ENCODE measurements at regions not wholly inside any gene's neighbourhood (a gene's known extent, or its start where the extent isn't known, plus 50 kb on each side); places are given as distances from the start of the nearest gene placed in this dataset.

DNA sequence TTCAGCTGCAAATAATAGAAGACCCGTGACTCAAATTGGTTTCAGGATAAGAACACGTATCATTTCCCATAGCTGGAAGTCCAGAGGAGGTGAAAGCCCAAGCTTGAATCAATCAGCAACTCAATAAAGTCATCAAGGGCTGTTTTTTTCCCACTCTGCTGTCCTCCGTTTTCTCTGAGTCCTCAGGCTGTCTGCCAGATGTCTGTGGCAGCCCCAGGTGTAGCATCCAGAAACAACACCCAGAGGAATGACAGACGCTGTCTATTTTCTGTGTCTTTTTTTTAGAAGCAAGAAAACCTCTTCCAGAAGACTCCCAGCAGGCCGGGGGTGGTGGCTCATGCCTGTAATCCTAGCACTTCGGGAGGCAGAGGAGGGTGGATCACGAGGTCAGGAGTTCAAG lies 204.4 kb downstream of the FAM43A start (continued):
- TF ChIP-seq, protein P1, sequence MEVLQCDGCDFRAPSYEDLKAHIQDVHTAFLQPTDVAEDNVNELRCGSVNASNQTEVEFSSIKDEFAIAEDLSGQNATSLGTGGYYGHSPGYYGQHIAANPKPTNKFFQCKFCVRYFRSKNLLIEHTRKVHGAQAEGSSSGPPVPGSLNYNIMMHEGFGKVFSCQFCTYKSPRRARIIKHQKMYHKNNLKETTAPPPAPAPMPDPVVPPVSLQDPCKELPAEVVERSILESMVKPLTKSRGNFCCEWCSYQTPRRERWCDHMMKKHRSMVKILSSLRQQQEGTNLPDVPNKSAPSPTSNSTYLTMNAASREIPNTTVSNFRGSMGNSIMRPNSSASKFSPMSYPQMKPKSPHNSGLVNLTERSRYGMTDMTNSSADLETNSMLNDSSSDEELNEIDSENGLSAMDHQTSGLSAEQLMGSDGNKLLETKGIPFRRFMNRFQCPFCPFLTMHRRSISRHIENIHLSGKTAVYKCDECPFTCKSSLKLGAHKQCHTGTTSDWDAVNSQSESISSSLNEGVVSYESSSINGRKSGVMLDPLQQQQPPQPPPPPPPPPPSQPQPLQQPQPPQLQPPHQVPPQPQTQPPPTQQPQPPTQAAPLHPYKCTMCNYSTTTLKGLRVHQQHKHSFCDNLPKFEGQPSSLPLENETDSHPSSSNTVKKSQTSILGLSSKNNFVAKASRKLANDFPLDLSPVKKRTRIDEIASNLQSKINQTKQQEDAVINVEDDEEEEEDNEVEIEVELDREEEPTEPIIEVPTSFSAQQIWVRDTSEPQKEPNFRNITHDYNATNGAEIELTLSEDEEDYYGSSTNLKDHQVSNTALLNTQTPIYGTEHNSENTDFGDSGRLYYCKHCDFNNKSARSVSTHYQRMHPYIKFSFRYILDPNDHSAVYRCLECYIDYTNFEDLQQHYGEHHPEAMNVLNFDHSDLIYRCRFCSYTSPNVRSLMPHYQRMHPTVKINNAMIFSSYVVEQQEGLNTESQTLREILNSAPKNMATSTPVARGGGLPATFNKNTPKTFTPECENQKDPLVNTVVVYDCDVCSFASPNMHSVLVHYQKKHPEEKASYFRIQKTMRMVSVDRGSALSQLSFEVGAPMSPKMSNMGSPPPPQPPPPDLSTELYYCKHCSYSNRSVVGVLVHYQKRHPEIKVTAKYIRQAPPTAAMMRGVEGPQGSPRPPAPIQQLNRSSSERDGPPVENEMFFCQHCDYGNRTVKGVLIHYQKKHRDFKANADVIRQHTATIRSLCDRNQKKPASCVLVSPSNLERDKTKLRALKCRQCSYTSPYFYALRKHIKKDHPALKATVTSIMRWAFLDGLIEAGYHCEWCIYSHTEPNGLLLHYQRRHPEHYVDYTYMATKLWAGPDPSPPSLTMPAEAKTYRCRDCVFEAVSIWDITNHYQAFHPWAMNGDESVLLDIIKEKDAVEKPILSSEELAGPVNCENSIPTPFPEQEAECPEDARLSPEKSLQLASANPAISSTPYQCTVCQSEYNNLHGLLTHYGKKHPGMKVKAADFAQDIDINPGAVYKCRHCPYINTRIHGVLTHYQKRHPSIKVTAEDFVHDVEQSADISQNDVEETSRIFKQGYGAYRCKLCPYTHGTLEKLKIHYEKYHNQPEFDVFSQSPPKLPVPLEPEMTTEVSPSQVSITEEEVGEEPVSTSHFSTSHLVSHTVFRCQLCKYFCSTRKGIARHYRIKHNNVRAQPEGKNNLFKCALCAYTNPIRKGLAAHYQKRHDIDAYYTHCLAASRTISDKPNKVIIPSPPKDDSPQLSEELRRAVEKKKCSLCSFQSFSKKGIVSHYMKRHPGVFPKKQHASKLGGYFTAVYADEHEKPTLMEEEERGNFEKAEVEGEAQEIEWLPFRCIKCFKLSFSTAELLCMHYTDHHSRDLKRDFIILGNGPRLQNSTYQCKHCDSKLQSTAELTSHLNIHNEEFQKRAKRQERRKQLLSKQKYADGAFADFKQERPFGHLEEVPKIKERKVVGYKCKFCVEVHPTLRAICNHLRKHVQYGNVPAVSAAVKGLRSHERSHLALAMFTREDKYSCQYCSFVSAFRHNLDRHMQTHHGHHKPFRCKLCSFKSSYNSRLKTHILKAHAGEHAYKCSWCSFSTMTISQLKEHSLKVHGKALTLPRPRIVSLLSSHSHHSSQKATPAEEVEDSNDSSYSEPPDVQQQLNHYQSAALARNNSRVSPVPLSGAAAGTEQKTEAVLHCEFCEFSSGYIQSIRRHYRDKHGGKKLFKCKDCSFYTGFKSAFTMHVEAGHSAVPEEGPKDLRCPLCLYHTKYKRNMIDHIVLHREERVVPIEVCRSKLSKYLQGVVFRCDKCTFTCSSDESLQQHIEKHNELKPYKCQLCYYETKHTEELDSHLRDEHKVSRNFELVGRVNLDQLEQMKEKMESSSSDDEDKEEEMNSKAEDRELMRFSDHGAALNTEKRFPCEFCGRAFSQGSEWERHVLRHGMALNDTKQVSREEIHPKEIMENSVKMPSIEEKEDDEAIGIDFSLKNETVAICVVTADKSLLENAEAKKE (CRISPR knock-in tag; IDR thresholded peaks at IDR 0.05): no peak
- TF ChIP-seq JUNB (IDR thresholded peaks at IDR 0.05; ENCODE audit: unreplicated experiment): no peak

DNA sequence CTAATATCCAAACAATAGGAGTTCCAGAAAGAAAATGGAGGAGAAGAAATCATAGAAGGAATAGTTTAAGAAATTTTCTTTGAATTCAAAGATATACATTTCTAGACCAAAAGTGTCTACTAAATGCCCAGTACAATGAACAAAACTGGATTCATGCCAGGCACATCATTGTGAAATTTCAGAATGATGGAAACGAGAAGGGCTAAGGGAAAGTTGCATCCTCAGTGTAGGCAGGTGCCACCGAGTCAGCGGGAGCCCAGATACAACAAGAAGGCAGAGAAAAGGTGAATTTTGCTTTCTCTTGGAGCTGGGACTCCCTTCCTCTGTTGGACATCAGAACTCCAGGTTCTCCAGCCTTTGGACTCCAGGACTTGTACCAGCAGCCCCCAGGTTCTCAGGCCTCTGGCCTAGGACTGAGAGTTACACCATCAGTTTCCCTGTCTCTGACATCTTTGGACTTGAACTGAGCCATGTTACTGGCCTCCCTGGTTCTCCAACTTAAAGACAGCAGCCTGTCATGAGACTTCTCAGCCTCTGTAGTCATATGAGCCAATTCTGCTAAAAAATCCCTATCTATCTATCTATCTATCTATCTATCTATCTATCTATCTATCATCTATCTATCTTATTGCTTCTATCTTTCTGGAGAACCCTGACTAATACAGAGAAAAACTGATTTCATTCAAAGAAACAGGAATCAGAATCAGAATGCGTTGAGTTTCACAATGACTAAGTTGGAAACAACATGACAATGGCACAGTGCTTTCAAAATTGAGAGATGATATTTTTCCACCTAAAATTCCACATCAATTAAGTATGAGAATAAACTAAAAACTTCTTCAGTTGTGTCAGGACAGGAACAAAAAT lies 207.7 kb downstream of the FAM43A start:
- no peaks in the 10 kb centered on the region for H3K27me3 ChIP-seq (ENCODE audit: insufficient read depth)
- H3K79me2 ChIP-seq (replicated peaks; ENCODE audit: insufficient read depth): no peaks in the 10 kb centered on the region
- no peak overlapping the region for H3K27ac ChIP-seq (ENCODE audit: low read depth)
- no peaks in the 10 kb centered on the region for H3K4me1 ChIP-seq (ENCODE audit: insufficient read depth)
- no peaks in the 10 kb centered on the region for H4K20me1 ChIP-seq (replicated peaks; ENCODE audit: insufficient read depth)
- H3F3A ChIP-seq (replicated peaks; ENCODE audit: low read depth): no peaks in the 10 kb centered on the region
- ATAC-seq (no peak), DNase-seq (ENCODE audit: low spot score) (no peak)
- H3K4me3 ChIP-seq: no peak overlapping the region
- no peaks in the 10 kb centered on the region for H3K27me3 Mint-ChIP-seq (ENCODE audit: insufficient read depth, low read depth, poor library complexity)
- no peak overlapping the region for H2AFZ ChIP-seq
- H3K9me2 ChIP-seq (ENCODE audit: insufficient read depth): 0 out of 2 replicates have a peak, but pooled peaks cover 3% of the 10 kb centered on the region
- TF ChIP-seq ZNF114 (CRISPR knock-in tag; IDR thresholded peaks at IDR 0.05): no peak
- no peak for TF ChIP-seq NANOG (IDR thresholded peaks at IDR 0.05; ENCODE audit: borderline replicate concordance)
- TF ChIP-seq, protein P2, sequence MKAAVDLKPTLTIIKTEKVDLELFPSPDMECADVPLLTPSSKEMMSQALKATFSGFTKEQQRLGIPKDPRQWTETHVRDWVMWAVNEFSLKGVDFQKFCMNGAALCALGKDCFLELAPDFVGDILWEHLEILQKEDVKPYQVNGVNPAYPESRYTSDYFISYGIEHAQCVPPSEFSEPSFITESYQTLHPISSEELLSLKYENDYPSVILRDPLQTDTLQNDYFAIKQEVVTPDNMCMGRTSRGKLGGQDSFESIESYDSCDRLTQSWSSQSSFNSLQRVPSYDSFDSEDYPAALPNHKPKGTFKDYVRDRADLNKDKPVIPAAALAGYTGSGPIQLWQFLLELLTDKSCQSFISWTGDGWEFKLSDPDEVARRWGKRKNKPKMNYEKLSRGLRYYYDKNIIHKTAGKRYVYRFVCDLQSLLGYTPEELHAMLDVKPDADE (IDR thresholded peaks at IDR 0.05): no peak
- TF ChIP-seq, protein P3, sequence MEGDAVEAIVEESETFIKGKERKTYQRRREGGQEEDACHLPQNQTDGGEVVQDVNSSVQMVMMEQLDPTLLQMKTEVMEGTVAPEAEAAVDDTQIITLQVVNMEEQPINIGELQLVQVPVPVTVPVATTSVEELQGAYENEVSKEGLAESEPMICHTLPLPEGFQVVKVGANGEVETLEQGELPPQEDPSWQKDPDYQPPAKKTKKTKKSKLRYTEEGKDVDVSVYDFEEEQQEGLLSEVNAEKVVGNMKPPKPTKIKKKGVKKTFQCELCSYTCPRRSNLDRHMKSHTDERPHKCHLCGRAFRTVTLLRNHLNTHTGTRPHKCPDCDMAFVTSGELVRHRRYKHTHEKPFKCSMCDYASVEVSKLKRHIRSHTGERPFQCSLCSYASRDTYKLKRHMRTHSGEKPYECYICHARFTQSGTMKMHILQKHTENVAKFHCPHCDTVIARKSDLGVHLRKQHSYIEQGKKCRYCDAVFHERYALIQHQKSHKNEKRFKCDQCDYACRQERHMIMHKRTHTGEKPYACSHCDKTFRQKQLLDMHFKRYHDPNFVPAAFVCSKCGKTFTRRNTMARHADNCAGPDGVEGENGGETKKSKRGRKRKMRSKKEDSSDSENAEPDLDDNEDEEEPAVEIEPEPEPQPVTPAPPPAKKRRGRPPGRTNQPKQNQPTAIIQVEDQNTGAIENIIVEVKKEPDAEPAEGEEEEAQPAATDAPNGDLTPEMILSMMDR (conservative IDR thresholded peaks at IDR 0.05; ENCODE audit: low read depth in 2 of 2): no peak
- no peak for TF ChIP-seq EZH2phosphoT487 (IDR thresholded peaks at IDR 0.05; ENCODE audit: unreplicated experiment)
- no peak for TF ChIP-seq ZNF331 (CRISPR knock-in tag; IDR thresholded peaks at IDR 0.05; ENCODE audit: low read depth)
- peaks cover 3% of the 10 kb centered on the region; the same call in 1 of the 3 replicates for H3K9me3 Mint-ChIP-seq
- H3K4me1 Mint-ChIP-seq: no peaks in the 10 kb centered on the region
- H3K27ac Mint-ChIP-seq: no peak overlapping the region
- no peaks in the 10 kb centered on the region for H3K36me3 ChIP-seq (ENCODE audit: insufficient read depth)
- H3K36me3 Mint-ChIP-seq (ENCODE audit: low read depth): no peaks in the 10 kb centered on the region
- no peak overlapping the region for H3K4me3 Mint-ChIP-seq
- no peak overlapping the region for H3K4me2 ChIP-seq

Measured in GM23338 (cell line).